ENCODE measurements at regions not wholly inside any gene's neighbourhood (a gene's known extent, or its start where the extent isn't known, plus 50 kb on each side); places are given as distances from the start of the nearest gene placed in this dataset.

- Mint-ChIP-seq H3K9me3 (no peaks in the 10 kb centered on the region), H3K27me3 (peaks cover 77% of the 10 kb centered on the region), H3K4me3 (no peak overlapping the region), H3K27ac (no peak overlapping the region), H3K4me1 (ENCODE audit: low read depth) (peaks cover 53% of the 10 kb centered on the region), H3K36me3 (ENCODE audit: low read depth) (no peaks in the 10 kb centered on the region)
- intact Hi-C loops (cut with micrococcal nuclease): loop anchor here (5.0 kb wide), 1 partner anchor 48 kb away; no protein-coding TSS in a partner anchor
Measured at GRCh38 chr5:139745132-139745799, 50.3 kb upstream of the PSD2 start.

- Mint-ChIP-seq H3K36me3 (ENCODE audit: low read depth) (no peaks in the 10 kb centered on the region), H3K4me1 (ENCODE audit: low read depth) (peaks cover 53% of the 10 kb centered on the region), H3K4me3 (no peak overlapping the region), H3K27me3 (peaks cover 85% of the 10 kb centered on the region), H3K27ac (no peak overlapping the region), H3K9me3 (no peaks in the 10 kb centered on the region)
- intact Hi-C loops (cut with micrococcal nuclease): loop anchor here (5.0 kb wide), 1 partner anchor 49 kb away; no protein-coding TSS in a partner anchor
Measured at GRCh38 chr5:139745800-139746690, 49.6 kb upstream of the PSD2 start.

Data from dendritic cell treated with granulocyte-macrophage colony-stimulating factor and Interleukin-4, amounts not matched to agents 40 ng/mL and 50 ng/mL, for 4 days (primary cell).